NCI-H2029 (cell line): ENCODE measurements at regions not wholly inside any gene's neighbourhood (a gene's known extent, or its start where the extent isn't known, plus 50 kb on each side); places are given as distances from the start of the nearest gene placed in this dataset.

Experiments used
- DNase-seq: peaks from one replicate; lab custom pipeline; 2025; lab: John Stamatoyannopoulos, UW

DNA sequence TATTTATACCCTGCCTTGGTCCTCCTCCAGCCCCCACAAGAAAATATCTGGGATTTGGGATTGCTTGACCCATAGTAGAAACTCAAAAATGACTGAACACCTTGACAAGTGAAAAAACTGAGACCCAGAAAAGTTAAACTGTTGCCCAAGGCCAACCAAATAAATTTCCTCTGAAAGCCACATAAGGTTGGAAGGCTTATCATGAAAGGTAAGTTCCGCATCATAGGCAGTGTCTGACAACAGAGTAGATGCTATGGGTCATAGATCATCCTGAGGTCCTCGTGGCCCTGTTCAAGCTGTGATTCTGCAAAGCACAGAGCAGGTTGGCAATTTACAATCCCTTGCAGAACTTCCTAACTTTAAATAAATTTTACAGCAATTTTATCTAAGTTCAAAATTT, 140.8 kb upstream of the TSC22D2 start:
- DNase-seq: no peak

DNA sequence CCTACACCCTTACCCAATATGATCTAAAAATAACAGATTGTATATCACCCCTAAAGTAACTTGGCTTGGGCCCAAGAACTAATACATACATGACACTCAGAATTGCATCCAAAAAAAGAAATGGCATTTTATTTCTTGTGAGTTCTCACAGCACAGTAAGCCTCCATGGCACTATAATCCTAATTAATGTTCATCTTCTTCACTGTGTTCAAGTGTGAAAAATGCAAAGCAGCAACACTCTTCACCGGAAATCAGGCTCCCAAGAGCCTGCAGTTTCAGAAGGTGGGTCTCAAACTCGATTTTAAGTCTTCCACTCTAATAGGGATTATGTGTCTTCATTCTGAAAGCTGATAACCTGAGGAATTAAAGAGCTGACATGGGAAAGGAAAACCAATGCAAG, 142.8 kb upstream of the TSC22D2 start:
- DNase-seq: no peak

DNA sequence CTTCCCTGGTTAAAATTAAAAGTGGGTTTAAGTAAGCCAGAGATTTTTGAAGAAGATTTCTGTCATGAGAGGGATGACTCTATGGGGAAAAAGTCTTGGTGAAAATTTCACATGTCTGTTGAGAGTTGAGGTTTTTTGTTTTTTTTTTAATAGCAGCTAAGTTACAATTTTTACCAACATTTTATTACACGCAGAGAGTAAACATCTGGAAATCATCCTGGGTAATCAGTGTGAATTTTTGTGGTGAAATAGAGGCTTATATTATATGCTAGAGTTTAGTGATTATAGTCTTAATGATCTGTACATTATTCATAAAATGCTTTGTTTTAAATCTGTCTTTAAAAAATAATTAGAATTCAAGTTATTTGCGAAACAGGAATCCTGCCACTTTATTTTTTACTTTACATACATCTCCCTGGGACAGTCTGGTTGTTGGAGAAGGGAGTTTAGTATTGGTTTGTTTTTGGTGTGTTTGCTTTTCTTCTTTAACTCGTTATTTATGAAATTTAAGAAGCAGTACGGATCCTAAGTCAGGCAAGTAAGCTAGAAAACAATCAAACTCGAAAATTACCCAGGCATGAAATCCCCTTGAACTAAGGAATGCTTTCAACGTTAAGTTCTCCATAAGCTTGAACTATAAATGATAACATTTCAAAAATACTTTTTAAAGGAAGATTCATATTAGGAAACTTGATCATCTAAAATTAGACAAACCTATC, 143.4 kb upstream of the TSC22D2 start:
- no peak for DNase-seq

DNA sequence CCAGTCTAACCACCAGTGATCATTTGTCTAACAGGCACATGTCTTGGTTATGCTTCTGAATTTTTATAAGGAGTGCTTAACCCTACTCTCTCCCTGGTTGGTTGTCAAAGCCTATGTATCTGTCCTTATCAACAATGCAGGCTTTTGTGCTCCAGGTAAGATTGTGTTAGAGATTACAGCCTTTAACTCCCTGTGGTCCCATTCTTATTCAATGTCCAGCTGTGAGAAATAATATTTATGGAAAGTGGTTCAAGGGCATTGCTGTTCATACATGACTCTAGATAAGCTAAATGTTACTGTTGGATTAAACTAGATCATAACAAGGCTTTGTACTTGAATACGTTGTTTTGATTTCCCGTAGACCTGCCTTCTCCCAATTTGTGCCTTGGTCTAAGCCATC, 146.1 kb upstream of the TSC22D2 start:
- no peak for DNase-seq

DNA sequence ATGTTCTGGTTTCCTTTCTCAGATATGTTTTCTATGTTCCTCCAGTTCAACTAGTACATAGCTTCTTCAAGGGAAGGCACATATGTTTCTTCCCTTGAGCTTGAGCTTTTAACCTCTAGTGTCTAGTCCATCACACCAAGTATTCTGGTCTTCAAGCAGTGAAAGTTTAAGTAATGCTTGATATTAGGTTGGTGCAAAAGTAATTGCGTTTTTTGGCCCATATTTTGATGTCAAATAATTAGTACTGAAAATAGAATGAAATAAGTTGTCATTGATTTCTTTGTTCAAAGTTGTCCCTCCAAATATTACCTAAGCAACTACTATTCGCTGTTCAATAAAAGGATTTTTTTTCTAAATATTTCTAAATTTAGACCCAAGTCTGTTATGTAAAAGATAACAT, 146.7 kb upstream of the TSC22D2 start:
- no peak for DNase-seq

DNA sequence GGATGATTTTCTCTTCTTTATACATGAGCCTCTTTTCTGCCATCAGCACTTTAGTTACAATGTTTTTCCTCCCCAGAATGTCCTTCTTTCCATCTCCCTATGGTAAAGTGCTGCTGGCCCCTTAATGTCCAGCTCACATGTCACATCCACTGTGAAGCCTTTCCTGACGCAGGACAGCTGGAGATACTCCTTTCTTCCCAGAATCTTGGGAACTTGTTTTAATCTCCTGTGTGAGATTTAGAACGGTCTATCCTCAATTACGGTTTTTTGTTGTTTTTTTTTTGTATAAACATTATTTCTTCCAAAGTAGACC, 147.7 kb upstream of the TSC22D2 start:
- no peak for DNase-seq

DNA sequence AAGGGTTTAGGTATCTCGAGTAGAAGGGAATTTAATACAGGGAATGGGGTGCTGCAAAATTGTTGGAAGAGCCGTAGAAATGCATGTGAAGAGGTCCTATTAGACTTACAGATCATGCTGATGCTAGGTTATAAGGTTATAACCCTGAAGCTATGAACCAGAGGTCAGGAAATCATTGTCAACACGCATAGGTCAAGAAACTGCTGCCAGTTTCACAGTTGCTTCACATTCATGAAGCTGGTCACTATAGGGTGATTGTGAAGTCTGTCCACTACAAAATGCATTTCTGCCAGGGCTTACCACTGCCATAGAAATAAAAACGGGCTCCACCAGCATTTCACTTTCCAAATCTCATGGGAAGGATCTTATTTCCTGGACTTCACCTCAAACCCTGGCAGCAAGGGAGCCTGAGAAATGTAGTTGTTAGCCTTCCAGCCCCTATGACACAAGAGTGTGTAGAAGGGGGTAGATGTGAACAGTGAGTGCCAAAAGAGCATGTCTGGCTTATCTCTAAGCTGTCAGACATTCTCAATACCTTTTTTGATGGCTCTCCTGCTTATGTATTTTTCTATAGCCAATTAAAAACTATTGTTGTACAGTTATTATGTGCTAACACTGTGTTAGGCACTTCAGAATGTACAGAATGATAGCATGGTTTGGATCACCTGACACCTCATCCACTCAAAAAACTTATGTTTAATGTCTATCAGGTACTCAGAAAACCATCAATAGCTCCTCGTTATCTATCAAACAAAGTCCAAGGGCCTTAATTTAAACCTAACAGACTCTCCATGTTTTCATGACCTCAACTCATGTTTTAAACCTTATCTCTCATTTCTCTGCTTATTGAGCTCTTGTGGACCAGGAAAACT, 148.3 kb upstream of the TSC22D2 start:
- DNase-seq: no peak

DNA sequence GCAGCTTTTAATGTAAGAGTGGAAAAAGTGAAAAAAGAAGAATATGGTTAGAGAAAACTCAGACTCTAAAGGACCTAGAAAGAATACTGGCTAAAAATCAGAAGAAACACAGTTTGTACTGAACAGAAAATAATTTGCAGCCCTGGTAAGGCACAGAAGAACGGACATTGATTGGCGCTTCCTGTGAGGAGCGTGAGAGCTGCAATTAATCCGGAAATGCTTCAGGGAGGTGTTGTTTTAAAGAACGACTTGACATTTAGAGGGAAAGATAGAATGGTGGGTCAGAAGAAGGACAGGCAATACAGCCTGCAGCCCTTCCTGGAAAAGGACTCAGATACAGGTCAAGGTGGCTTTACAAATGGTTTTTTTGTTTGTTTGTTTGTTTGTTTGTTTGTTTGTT, 151.3 kb upstream of the TSC22D2 start:
- no peak for DNase-seq

DNA sequence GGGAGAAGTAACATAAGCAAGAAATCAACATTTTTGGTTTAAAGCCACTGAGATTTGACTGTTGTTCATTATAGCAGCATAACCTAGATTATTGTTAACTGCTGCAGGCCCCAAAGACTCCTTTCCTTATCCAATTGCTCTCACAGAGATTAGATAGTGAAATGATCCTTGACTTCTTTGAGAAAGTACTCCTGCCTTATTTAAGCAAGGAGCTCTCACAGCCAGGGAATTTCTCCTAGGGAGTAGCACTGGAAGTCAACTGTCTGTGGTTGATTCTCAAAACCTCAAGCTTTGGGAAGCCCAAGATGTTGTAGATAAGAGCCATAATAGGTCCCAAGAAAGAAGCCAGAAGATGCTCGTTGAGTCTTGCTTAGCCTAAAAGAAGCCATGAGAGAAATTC, 151.8 kb upstream of the TSC22D2 start:
- DNase-seq: no peak

DNA sequence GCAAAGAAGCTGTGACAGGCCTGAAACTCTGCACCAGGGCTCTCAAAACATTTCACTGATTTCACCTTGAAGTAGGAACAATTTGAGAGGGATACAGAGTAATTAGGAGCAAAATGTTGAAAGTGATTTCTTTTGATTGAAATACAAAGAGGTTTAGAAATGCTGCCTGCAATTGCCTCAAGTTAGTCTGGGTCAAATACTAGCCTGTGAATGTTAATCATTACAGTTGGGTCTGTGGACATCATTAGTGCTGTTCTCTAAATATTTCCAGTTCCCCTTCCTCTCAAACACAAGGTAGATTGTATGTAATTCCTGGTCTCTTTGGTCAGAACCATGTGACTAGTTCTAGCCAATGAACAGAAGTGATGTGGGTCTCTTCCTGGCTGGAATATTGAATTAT, 152.3 kb upstream of the TSC22D2 start:
- no peak for DNase-seq

DNA sequence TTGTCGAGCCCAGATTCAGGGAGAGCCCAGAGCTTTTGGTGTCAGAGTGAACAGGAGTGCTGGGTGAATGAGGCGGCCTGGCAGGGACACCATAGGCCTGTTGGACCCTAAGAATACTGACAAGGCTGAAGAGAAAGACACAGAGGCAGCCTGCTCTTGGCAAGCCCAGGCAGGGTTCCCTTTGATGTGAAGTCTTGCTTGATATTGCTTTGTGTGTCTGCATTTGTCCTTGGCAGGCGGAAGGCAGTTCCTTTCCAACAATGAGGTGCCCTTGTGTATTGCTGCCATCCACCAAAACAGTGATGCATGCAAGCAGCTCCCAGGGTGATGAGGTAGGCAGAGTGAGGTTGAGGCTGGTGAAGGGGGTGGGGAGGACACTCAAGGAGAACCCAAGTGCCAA, 152.7 kb upstream of the TSC22D2 start:
- no peak for DNase-seq

DNA sequence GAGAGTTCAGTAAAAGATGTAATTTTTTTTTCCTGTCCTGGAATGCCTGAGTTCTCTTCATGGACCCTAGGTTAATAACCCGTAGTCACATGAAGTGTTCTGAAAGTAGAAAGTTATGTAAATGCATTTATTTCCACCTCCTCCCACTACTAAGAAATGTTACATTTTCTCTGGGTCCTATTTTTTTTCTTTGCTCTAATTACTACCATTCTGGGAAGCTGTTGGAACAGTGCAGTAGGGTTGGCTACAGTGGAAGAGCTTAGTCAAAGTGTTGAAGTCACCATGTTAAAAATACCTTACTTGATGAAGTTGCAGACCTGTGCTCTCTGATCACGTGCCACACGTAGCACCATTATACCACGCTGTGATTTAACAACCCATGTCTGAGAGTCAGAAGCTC, 153.8 kb upstream of the TSC22D2 start:
- no peak for DNase-seq

DNA sequence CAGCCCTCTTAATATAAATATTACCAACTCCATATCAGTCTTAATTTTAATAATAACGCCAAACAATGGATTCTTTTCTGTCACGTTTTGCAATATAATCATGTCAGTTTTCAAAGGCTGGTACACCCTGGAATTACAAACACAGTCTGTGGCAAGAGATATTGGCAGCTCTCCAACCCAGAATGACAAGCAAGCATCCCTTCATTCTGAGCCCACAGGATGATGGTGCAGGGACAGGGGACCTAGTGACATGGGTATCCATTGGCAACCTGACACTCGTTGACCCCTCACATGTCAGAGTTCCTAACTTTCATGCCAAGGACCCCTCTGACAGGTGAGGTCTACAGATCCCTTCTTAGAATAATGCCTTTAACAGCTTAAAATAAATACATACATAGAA, 154.5 kb upstream of the TSC22D2 start:
- DNase-seq: peak; percentile 29

DNA sequence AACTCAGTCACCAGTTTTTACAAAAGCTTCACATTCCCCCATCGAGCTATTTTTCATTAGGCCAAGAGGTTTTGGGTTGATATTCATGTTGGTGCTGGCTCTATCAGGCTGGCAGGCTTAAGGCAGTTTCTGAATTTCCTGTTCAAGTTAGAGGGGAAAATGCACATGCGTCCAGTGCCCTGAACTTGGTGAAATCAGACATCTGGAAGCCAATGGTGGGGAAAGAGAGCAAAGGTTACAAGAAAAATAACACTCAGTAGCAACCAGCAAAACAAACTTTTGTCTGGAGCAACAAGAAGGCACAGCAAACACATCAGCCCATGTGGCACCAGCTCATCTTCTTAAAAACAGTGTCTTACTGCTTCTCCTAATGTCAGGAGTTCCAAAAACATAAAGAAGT, 155.6 kb upstream of the TSC22D2 start:
- DNase-seq: no peak

DNA sequence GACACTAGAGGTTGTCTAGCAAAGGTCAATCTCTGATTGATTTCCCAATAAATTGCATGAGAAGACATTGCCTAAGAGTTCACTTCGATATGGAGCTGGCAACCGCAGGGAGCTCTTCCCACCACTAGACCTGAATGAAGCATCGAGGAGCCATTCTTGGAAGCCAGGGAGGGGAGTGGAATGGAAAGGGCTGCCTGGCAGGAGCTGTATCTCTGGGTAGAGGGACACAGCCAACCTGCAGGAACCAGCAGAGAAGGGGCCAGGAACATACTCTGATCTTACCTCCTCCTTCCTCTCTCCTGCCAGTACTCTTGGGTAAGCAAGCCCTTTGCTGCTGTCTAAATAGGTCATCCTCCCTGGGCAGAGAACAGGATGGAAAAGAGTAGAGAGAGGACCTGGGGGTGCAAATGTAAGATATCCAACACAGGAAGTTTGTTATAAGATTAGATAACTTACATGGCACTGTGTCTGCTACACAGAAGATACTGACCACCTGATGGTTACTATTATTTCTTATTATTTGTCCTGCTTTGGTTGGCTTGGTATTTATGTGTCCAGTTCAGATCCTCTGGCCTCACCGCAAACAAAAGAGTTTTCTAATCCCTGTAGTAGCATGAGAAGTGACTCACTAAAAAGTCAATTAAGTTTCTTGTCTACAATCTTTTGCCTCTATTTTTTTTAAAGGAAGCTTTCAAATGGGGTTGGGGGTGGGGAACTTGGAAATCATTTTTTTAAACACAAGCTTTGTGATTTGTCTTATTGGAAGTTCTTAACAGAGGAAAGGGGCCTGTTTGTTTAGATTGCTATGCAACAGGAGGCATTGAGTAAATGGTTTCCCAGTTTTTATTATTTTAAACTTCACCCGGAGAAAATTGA, 156.7 kb upstream of the TSC22D2 start:
- DNase-seq: no peak

DNA sequence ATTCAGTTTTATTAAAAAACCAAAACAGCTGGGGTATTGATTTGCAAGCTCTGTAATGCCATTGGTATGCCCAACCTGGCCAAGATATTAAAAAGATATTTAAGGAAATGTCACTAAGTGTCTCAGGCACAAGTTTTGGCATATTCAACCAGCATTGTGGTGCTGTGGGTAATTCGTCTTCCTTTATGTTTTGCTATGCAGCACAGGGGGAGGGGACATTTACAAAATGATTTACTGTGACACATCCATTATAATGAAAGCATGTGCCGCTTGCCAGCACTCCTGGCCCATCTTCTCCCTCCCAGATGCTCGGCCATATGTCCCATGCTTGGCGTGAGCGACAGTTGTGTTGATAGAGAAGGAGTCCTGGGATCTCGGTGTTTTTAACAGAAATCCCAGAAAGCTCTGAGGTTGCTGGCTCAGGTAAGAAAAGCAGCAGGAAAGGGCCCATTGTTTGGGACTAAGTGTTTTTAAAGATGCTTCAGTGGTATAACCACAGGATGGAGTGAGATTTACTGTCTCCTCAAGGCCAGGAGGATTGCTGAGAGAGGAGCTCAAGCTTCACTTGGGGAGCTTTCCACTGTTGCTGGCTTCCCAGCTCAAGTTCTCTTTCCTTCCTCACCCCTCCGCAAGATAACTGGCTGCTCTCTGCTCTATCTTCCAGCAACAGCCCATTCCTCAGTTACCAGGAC, 158.2 kb upstream of the TSC22D2 start:
- DNase-seq: no peak

DNA sequence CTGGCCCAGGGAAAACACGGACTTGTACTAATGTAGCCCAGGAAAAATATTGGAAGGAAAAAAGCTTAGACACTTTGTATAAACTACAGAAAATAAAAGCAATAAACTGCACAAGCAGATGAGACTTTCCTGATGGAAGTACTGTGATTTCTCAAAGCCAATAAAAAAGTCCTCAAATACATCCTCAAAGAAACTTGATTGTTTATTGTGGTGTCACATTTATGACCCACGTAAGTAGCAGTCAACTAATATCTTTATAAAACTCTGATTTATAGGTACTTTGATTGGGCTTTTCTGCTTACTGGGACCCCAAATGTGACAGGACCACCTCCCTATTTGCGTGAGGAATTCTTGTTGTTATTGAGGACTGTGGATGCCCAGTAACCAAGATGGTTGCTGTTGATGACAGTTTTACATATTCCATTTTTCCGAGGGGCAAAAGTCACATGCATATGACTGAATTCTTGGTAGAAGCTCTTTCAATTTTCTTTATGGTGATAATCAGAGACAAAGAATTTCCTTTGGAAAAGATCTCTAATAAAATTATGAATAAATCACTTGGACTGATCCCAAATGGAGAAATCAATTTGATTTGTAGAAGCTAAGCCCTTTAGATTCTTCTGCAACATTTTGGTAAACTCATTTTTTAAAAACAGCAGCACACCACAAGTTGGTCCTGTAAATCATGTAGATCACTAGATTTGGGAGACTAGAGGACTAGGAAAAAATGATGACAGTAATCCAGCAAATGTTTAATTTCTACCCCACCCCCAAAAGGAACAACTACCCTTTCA, 159.0 kb upstream of the TSC22D2 start:
- no peak for DNase-seq

DNA sequence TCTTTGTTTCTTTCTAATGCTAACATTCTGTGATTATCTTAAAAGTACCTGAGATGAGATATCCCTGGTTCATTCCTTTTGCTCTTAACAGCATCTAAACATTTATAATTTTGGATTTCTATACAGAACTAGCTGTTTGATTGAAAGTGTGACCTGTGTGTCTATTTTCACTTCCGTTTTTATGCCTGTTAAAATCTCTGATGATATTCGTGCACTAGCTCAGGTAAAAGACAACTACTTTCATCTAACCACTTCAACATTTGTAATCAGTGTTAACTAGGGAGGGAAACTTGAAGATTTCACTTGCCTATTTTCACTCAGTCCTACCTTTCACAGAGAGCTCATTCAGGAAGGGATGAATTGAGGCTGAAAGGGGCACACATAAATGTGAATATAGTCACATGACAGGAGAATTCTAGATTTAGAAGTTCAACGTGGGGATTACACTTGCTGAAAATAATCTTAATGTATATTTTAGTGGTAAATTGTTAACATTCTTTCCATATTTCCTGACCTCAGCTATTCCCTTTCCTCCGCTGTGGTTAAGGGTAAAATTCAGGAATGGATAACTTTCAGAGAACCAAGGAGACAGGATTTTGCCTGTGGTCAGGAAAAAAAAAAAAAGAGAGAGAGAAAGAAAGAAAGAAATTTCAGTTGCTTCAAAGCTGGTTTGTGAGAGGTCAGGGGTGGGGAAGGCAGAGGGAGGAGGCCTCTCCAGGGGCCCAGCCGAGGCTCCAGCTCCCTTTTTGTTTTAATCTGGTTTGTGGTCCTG, 159.8 kb upstream of the TSC22D2 start:
- DNase-seq: no peak

DNA sequence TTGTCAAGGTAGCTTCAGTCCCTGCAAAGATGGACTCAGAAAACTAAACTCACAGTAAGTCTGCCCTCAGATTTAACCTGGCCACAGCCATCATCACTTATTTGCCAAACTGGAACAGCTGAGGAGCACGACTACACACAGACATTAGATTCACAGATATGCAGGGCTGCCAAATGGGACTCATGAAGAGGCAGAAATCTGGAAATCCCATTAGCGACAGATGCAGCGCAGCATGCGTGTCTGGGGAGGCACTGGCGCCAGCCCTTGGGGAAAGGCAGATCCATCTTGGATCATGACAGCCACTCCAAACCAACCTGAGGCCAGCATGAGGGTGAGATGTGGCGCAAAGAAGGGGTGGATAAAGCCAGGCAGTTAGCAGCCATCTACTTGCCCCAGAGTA, 160.7 kb upstream of the TSC22D2 start:
- DNase-seq: no peak

DNA sequence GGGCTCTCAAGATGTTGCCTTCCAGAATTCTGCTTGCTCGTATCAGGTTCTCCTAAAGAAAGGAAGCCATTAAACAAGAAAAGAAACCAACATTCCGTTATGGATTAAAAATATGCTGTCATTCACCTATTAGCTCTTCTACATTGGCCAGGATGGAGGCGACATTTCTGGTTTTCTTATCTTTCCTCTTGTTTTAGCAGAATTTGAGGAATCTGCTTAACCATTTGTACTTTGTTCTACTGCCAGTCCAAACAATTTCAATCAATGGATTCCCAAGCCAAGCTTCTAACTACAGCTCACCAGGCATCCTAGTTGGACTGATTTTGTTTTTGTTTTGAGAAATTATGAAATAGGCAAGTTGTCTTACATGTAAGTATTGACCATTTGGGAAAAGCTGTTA, 164.6 kb upstream of the TSC22D2 start:
- no peak for DNase-seq
